ENCODE measurements at regions not wholly inside any gene's neighbourhood (a gene's known extent, or its start where the extent isn't known, plus 50 kb on each side); places are given as distances from the start of the nearest gene placed in this dataset.
"Not testable (repeated sequence)": the region's sequence is repeated elsewhere in the genome, so short reads cannot be mapped to it uniquely, and the experiment has no call there.

GRCh38 chr7:49434846-49435245 lies 338.6 kb upstream of the VWC2 start:
- ChIA-PET POLR2A (no interaction called here), CTCF (no interaction called here)

GRCh38 chr7:49438281-49438680 lies 335.2 kb upstream of the VWC2 start:
- CTCF ChIA-PET: no interaction called here
- POLR2A ChIA-PET: no interaction called here

- ChIA-PET POLR2A (no interaction called here), CTCF (no interaction called here)
These were observed 329.9 kb upstream of the VWC2 start for GRCh38 chr7:49443515-49443914.

GRCh38 chr7:49453486-49453885 lies 320.0 kb upstream of the VWC2 start:
- ChIA-PET POLR2A (no interaction called here), CTCF (no interaction called here)

GRCh38 chr7:49479441-49479840 lies 294.0 kb upstream of the VWC2 start:
- ChIA-PET POLR2A (no interaction called here), CTCF (no interaction called here)

GRCh38 chr7:49479936-49480544 lies 293.4 kb upstream of the VWC2 start:
- ChIA-PET POLR2A (no interaction called here), CTCF (no interaction called here)

GRCh38 chr7:49481075-49481474 lies 292.4 kb upstream of the VWC2 start:
- CTCF ChIA-PET: no interaction called here
- POLR2A ChIA-PET: no interaction called here

GRCh38 chr7:49483142-49483541 lies 290.3 kb upstream of the VWC2 start:
- POLR2A ChIA-PET: no interaction called here
- CTCF ChIA-PET: no interaction called here

GRCh38 chr7:49486974-49487829 lies 286.2 kb upstream of the VWC2 start:
- ChIA-PET POLR2A (no interaction called here), CTCF (no interaction called here)

GRCh38 chr7:49487830-49488140 lies 285.7 kb upstream of the VWC2 start:
- ChIA-PET POLR2A (no interaction called here), CTCF (no interaction called here)

- CTCF ChIA-PET: no interaction called here
- POLR2A ChIA-PET: no interaction called here
These were observed 284.9 kb upstream of the VWC2 start for GRCh38 chr7:49488573-49488972.

- ChIA-PET CTCF (no interaction called here), POLR2A (no interaction called here)
These were observed 276.0 kb upstream of the VWC2 start for GRCh38 chr7:49497471-49497870.

- ChIA-PET CTCF (no interaction called here), POLR2A (no interaction called here)
These were observed 272.7 kb upstream of the VWC2 start for GRCh38 chr7:49500741-49501140.

- CTCF ChIA-PET, POLR2A ChIA-PET: not testable (repeated sequence)
These were observed 266.2 kb upstream of the VWC2 start for GRCh38 chr7:49507206-49507605.

- CTCF ChIA-PET: no interaction called here
- POLR2A ChIA-PET: no interaction called here
These were observed 259.5 kb upstream of the VWC2 start for GRCh38 chr7:49513911-49514310.

- POLR2A ChIA-PET: no interaction called here
- CTCF ChIA-PET: no interaction called here
These were observed 252.5 kb upstream of the VWC2 start for GRCh38 chr7:49520951-49521350.

- POLR2A ChIA-PET: no interaction called here
- CTCF ChIA-PET: no interaction called here
These were observed 251.3 kb upstream of the VWC2 start for GRCh38 chr7:49522111-49522510.

GRCh38 chr7:49523870-49524269 lies 249.6 kb upstream of the VWC2 start:
- POLR2A ChIA-PET: no interaction called here
- CTCF ChIA-PET: no interaction called here

- CTCF ChIA-PET: no interaction called here
- POLR2A ChIA-PET: no interaction called here
These were observed 246.3 kb upstream of the VWC2 start for GRCh38 chr7:49527182-49527581.

GRCh38 chr7:49530481-49530880 lies 243.0 kb upstream of the VWC2 start:
- CTCF ChIA-PET: no interaction called here

GRCh38 chr7:49563693-49564378 lies 209.6 kb upstream of the VWC2 start:
- CTCF ChIA-PET: no interaction called here
- POLR2A ChIA-PET: no interaction called here

More at GRCh38 chr7:49530481-49530880, 243.0 kb upstream of the VWC2 start:
- POLR2A ChIA-PET: no interaction called here

GRCh38 chr7:49564379-49564714 lies 209.1 kb upstream of the VWC2 start:
- ChIA-PET POLR2A (no interaction called here), CTCF (no interaction called here)
